Transverse colon (tissue), 3 donors: ENCODE measurements at regions not wholly inside any gene's neighbourhood (a gene's known extent, or its start where the extent isn't known, plus 50 kb on each side); places are given as distances from the start of the nearest gene placed in this dataset.

Experiments used
- EP300 ChIP-seq: sonication (generic); formaldehyde crosslinking; IDR thresholded peaks from one replicate; pipeline ENCODE4 v1.6.1; 2017; ENCODE audit warnings: antibody characterized with exemption, low read depth
- TF ChIP-seq, protein P1 (sequence below), 5 experiments: fragments of 200-600 bp in 3 of 5; fragments of 450-650 bp in 2 of 5; sonication (generic) in 3 of 5; IDR thresholded peaks; 1 replicate in 2 of 5; 2 replicates in 3 of 5; pipeline ENCODE4 v1.5.1; 2016 to 2017; ENCODE audit warnings: antibody characterized with exemption in 5 of 5, inconsistent platforms in 3 of 5, mild to moderate bottlenecking in 2 of 5, moderate library complexity in 1 of 5

DNA sequence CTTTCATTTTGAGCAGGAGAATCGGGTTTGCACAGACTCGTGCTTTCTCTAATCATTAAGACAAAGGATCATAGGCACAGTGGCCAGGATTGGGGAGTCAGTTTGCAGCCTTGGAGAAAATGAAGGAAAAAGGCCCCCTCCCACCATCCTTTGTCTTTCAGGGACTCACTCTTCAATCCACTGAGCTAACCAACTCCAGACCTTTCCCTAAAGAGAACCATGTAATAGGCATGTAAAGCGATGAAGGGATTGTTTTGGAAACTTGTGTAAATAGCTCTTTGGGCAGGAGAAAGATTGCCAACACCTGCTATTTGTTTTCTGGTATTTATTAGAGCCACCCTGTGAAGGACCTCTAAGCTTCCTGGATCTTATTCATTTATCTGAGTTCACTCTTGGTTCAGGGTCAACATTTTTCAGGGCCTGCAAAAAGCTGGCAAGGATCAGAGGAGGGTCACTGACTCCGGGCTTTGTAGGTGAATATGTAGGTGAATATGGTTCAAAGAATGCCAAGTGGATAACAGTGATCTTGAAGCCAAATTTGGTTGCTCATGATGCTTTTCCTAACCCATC lies 192.6 kb upstream of the FGGY start:
- TF ChIP-seq EP300, result no peak
- TF ChIP-seq, protein P1, sequence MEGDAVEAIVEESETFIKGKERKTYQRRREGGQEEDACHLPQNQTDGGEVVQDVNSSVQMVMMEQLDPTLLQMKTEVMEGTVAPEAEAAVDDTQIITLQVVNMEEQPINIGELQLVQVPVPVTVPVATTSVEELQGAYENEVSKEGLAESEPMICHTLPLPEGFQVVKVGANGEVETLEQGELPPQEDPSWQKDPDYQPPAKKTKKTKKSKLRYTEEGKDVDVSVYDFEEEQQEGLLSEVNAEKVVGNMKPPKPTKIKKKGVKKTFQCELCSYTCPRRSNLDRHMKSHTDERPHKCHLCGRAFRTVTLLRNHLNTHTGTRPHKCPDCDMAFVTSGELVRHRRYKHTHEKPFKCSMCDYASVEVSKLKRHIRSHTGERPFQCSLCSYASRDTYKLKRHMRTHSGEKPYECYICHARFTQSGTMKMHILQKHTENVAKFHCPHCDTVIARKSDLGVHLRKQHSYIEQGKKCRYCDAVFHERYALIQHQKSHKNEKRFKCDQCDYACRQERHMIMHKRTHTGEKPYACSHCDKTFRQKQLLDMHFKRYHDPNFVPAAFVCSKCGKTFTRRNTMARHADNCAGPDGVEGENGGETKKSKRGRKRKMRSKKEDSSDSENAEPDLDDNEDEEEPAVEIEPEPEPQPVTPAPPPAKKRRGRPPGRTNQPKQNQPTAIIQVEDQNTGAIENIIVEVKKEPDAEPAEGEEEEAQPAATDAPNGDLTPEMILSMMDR (IDR thresholded peaks at IDR 0.05), result no peak
